ENCODE measurements at regions not wholly inside any gene's neighbourhood (a gene's known extent, or its start where the extent isn't known, plus 50 kb on each side); places are given as distances from the start of the nearest gene placed in this dataset.

DNA sequence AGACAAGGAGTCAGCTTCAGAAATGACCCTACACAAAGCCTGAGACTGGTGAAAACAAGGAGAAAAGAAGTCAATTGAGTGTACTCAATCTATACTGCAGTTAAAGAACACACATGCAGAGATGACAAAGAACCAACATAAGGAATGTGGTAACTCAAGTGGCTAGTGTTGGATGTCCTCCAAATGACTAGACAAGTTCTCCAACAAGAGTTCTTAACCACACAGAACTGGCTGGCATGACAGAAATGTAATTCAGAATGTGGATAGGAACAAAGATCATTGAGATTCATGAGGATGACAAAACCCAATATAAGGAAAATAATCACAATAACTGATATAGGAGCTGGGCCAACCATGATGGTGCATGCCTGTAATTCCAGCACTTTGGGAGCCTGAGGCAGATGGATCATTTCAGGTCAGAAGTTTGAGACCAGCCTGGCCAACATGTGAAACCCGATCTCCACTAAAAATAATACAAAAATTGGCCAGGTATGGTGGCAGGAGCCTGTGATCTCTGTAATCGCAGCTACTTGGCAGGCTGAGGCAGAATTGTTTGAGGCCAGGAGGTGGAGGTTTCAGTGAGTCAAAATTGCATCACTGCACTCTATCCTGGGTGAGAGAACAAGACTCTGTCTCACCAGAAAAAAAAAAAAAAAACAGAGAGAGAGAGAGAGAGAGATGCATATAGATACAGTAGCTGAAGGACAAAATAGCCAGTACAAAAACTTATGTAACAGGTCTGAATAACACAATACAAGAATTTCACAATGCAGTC is 1263.6 kb downstream of the CDY2B start:
- Histone ChIP-seq H4K20me1 (ENCODE audit: control insufficient read depth, insufficient read depth, low read depth, low read length) (no peaks in the 10 kb centered on the region), H3K9me3 (ENCODE audit: control insufficient read depth, insufficient read depth, low read length) (no peaks in the 10 kb centered on the region), H3F3A (ENCODE audit: control insufficient read depth, insufficient read depth) (no peaks in the 10 kb centered on the region), H3K9me2 (replicated peaks; ENCODE audit: control insufficient read depth, low read length) (no peaks in the 10 kb centered on the region), H3K36me3 (ENCODE audit: control insufficient read depth, low read length) (no peaks in the 10 kb centered on the region), H3K4me3 (ENCODE audit: low read length) (no peak overlapping the region), H3K79me2 (ENCODE audit: control insufficient read depth, low read length) (no peaks in the 10 kb centered on the region), H3K4me1 (ENCODE audit: control insufficient read depth, low read length) (no peaks in the 10 kb centered on the region), H3K27ac (ENCODE audit: low read depth, low read length) (no peak overlapping the region), H3K27me3 (ENCODE audit: control insufficient read depth, low read length) (no peaks in the 10 kb centered on the region), H3K4me2 (ENCODE audit: low read length) (no peak overlapping the region)
- no peak for TF ChIP-seq EZH2phosphoT487 (IDR thresholded peaks at IDR 0.05; ENCODE audit: borderline replicate concordance, low read length)
- TF ChIP-seq, protein P1, sequence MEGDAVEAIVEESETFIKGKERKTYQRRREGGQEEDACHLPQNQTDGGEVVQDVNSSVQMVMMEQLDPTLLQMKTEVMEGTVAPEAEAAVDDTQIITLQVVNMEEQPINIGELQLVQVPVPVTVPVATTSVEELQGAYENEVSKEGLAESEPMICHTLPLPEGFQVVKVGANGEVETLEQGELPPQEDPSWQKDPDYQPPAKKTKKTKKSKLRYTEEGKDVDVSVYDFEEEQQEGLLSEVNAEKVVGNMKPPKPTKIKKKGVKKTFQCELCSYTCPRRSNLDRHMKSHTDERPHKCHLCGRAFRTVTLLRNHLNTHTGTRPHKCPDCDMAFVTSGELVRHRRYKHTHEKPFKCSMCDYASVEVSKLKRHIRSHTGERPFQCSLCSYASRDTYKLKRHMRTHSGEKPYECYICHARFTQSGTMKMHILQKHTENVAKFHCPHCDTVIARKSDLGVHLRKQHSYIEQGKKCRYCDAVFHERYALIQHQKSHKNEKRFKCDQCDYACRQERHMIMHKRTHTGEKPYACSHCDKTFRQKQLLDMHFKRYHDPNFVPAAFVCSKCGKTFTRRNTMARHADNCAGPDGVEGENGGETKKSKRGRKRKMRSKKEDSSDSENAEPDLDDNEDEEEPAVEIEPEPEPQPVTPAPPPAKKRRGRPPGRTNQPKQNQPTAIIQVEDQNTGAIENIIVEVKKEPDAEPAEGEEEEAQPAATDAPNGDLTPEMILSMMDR (IDR thresholded peaks at IDR 0.05; ENCODE audit: low read depth, low read length, poor library complexity, severe bottlenecking) = no peak

DNA sequence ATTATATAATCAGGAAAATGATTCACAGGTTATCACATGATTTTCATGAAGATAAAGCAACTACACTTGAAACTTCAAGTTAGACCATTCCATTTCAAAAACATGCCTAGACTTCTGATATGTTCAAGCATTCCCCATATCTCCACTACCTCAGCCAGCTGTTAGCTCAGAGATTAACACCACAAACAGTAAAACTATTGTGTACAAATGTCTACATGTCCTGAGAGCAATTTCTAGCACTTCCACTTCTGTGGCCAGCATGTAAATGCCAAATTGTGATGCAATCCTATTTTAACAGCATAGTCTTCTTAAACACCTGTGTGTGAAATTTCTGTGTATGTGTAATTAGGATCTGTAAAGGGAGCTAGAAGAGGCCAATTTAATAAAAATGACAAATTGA is 1271.3 kb downstream of the CDY2B start:
- Histone ChIP-seq H3K27me3 (ENCODE audit: control insufficient read depth, low read length) (no peaks in the 10 kb centered on the region), H4K20me1 (ENCODE audit: control insufficient read depth, insufficient read depth, low read depth, low read length) (no peaks in the 10 kb centered on the region), H3K27ac (ENCODE audit: low read depth, low read length) (no peak overlapping the region), H3K4me1 (ENCODE audit: control insufficient read depth, low read length) (no peaks in the 10 kb centered on the region), H3K79me2 (ENCODE audit: control insufficient read depth, low read length) (no peaks in the 10 kb centered on the region), H3K36me3 (ENCODE audit: control insufficient read depth, low read length) (no peaks in the 10 kb centered on the region), H3K9me3 (ENCODE audit: control insufficient read depth, insufficient read depth, low read length) (no peaks in the 10 kb centered on the region), H3K9me2 (replicated peaks; ENCODE audit: control insufficient read depth, low read length) (no peaks in the 10 kb centered on the region), H3K4me2 (ENCODE audit: low read length) (no peak overlapping the region), H3F3A (ENCODE audit: control insufficient read depth, insufficient read depth) (no peaks in the 10 kb centered on the region), H3K4me3 (ENCODE audit: low read length) (no peak overlapping the region)
- TF ChIP-seq EZH2phosphoT487 (IDR thresholded peaks at IDR 0.05; ENCODE audit: borderline replicate concordance, low read length) = no peak
- TF ChIP-seq, protein P1 (IDR thresholded peaks at IDR 0.05; ENCODE audit: low read depth, low read length, poor library complexity, severe bottlenecking) = no peak

DNA sequence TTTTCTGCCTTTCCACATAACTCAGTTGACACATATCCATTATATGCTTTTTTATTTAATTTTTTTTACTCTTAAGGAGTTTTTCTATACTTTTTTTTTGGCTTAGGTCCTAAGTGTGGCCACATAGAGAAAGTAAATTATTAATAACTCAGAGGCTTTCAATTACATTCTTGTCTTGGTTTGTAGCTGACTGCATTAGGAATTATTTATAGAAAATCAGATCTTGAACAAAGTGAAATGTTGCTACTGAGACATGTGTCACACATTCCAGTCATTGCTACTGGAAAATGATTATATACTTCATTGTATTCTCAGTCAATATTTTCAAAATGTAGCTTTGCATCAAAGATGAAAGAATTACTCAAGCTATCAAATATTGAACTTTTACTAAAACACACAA is 1277.9 kb downstream of the CDY2B start:
- TF ChIP-seq EZH2phosphoT487 (IDR thresholded peaks at IDR 0.05; ENCODE audit: borderline replicate concordance, low read length) = no peak
- TF ChIP-seq, protein P1 (IDR thresholded peaks at IDR 0.05; ENCODE audit: low read depth, low read length, poor library complexity, severe bottlenecking) = no peak
- H3K4me1 ChIP-seq (ENCODE audit: control insufficient read depth, low read length) = no peaks in the 10 kb centered on the region
- no peak overlapping the region for H3K4me2 ChIP-seq (ENCODE audit: low read length)
- H3K36me3 ChIP-seq (ENCODE audit: control insufficient read depth, low read length) = no peaks in the 10 kb centered on the region
- H3K4me3 ChIP-seq (ENCODE audit: low read length) = no peak overlapping the region
- no peaks in the 10 kb centered on the region for H4K20me1 ChIP-seq (ENCODE audit: control insufficient read depth, insufficient read depth, low read depth, low read length)
- H3K9me3 ChIP-seq (ENCODE audit: control insufficient read depth, insufficient read depth, low read length) = no peaks in the 10 kb centered on the region
- H3K27me3 ChIP-seq (ENCODE audit: control insufficient read depth, low read length) = no peaks in the 10 kb centered on the region
- H3K79me2 ChIP-seq (ENCODE audit: control insufficient read depth, low read length) = no peaks in the 10 kb centered on the region
- no peaks in the 10 kb centered on the region for H3F3A ChIP-seq (ENCODE audit: control insufficient read depth, insufficient read depth)
- H3K27ac ChIP-seq (ENCODE audit: low read depth, low read length) = no peak overlapping the region
- H3K9me2 ChIP-seq (replicated peaks; ENCODE audit: control insufficient read depth, low read length) = no peaks in the 10 kb centered on the region
